NB4 (cell line): ENCODE measurements at regions not wholly inside any gene's neighbourhood (a gene's known extent, or its start where the extent isn't known, plus 50 kb on each side); places are given as distances from the start of the nearest gene placed in this dataset.

Source experiments
- DNase-seq: peaks from one replicate; pipeline ENCODE4 v3.0.0; 2010; ENCODE audit warnings: low read depth
- H3K4me3 ChIP-seq: one replicate; pipeline ENCODE4 v1.5.1; 2011; ENCODE audit warnings: mild to moderate bottlenecking, low read depth, low read length, moderate library complexity
- MYC ChIP-seq: IDR thresholded peaks from 2 replicates; pipeline ENCODE4 v1.6.1; 2011; ENCODE audit warnings: low read depth, low read length
- POLR2A ChIP-seq: IDR thresholded peaks from 2 replicates; pipeline ENCODE4 v1.6.1; 2011; ENCODE audit warnings: mild to moderate bottlenecking; ENCODE audit not compliant: insufficient read length; ENCODE audit errors: extremely low read depth
- TF ChIP-seq, protein P1 (sequence below): IDR thresholded peaks from 2 replicates; pipeline ENCODE4 v1.6.1; 2011; ENCODE audit warnings: low read depth, low read length
- TF ChIP-seq, protein P2 (sequence below): IDR thresholded peaks from one replicate; pipeline ENCODE4 v1.5.1; 2012; ENCODE audit warnings: low read depth, low read length

DNA sequence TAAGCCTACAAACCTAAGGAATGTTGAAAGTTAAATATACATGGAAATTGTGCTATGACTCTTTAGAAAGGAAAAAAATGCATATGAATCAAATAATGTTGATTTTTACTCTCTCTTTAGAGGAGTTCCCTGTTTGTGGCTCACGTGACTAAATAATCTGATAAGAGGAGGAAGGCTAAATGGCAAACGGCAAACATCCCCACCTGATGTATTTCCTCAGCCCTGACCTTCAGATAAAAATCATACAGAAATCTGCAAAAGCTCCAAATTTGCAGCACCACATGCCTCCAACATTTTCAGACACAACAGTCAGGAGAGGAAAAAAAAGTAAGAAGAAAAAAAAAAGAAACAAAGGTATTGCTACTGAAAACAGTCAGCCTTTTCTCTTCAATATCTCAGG, 423.0 kb upstream of the PSMD7 start:
- TF ChIP-seq POLR2A (no peak), MYC (no peak)
- TF ChIP-seq, protein P1, sequence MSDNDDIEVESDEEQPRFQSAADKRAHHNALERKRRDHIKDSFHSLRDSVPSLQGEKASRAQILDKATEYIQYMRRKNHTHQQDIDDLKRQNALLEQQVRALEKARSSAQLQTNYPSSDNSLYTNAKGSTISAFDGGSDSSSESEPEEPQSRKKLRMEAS = no peak
- TF ChIP-seq, protein P2, sequence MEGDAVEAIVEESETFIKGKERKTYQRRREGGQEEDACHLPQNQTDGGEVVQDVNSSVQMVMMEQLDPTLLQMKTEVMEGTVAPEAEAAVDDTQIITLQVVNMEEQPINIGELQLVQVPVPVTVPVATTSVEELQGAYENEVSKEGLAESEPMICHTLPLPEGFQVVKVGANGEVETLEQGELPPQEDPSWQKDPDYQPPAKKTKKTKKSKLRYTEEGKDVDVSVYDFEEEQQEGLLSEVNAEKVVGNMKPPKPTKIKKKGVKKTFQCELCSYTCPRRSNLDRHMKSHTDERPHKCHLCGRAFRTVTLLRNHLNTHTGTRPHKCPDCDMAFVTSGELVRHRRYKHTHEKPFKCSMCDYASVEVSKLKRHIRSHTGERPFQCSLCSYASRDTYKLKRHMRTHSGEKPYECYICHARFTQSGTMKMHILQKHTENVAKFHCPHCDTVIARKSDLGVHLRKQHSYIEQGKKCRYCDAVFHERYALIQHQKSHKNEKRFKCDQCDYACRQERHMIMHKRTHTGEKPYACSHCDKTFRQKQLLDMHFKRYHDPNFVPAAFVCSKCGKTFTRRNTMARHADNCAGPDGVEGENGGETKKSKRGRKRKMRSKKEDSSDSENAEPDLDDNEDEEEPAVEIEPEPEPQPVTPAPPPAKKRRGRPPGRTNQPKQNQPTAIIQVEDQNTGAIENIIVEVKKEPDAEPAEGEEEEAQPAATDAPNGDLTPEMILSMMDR = no peak
- H3K4me3 ChIP-seq = no peak overlapping the region
- DNase-seq = no peak

GRCh38 chr16:73872856-73873255, 423.8 kb upstream of the PSMD7 start:
- H3K4me3 ChIP-seq = no peak overlapping the region
- TF ChIP-seq, protein P1 = no peak
- TF ChIP-seq POLR2A = no peak
- TF ChIP-seq MYC = no peak
- TF ChIP-seq, protein P2 = no peak
- no peak for DNase-seq

DNA sequence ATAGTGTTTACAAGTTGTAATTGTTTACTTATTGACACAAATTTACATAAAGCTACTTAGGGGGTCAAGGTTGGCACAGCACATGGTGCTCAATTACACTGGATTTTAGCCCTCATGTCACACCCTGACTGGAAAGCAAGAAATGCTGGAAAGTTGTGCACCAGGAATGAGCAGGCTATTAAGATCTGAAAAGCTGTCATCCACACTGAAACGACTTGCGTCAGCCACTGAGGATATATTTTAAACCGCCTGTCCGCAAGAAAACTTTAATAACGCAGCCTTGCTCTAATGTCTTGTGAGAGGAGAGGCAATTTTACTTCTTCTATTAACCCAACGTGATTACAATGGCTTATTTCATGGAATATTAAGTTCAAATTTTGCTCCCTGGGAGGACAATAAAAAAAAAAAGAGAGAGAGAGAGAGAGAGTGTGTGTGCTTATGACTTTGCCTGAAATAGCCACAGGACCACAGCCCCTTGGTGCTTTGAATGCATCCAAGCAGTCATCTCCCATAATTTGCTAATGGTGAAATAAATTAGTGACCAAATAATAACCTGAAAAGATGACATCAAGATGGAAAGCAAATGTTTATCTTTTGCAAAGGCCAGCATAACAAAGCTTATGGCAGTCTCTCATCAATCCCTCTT, 425.4 kb upstream of the PSMD7 start:
- DNase-seq = no peak
- H3K4me3 ChIP-seq = no peak overlapping the region
- TF ChIP-seq MYC = no peak
- TF ChIP-seq, protein P2 = no peak
- no peak for TF ChIP-seq POLR2A
- TF ChIP-seq, protein P1 = no peak

- DNase-seq = no peak
- TF ChIP-seq, protein P1 = no peak
- TF ChIP-seq POLR2A = no peak
- no peak for TF ChIP-seq MYC
- TF ChIP-seq, protein P2 = no peak
- no peak overlapping the region for H3K4me3 ChIP-seq
Measured at GRCh38 chr16:73869126-73869525, 427.5 kb upstream of the PSMD7 start.

DNA sequence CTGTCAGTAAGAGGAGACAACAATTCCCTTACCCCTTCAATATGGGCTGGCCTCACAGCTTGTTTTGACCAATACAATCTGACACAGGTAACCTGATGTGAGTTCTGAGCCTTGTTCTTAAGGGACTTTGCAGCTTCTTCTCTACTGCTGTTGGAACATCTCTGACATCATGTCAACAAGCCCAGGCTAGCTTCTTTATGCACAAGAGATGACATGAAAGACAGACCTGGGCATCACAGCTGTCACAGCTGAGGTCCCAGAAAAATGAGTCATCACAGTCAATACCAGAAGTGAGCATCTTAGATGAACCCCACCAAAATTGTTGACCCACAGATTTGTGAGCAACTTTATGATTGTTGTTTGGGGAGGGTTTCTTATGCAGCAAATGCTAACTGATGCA, 431.7 kb upstream of the PSMD7 start:
- TF ChIP-seq, protein P2 = no peak
- TF ChIP-seq MYC = no peak
- no peak for TF ChIP-seq POLR2A
- TF ChIP-seq, protein P1 = no peak
- no peak overlapping the region for H3K4me3 ChIP-seq
- DNase-seq = no peak

DNA sequence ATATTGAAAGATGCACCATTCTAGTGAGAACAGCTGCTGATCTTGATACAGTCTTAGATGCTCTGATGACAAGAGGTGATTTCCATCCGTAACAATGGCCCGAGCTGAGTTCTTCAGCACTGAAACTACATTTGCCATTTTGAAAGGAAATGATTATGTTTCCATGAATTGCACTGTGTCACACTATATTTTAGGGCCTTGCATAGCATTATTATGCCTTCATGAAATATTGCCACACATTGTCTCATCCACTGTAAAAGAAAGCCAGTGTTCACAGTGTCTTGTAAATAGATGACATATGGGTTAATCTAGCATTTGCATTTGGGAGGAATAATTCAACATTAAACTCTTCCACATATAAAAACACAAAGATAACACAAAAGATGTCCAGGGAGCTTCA, 438.3 kb upstream of the PSMD7 start:
- TF ChIP-seq POLR2A = no peak
- no peak for TF ChIP-seq MYC
- TF ChIP-seq, protein P1 = no peak
- TF ChIP-seq, protein P2 = no peak
- H3K4me3 ChIP-seq = no peak overlapping the region
- DNase-seq = no peak
